Erythroblast (primary cell): ENCODE measurements at regions not wholly inside any gene's neighbourhood (a gene's known extent, or its start where the extent isn't known, plus 50 kb on each side); places are given as distances from the start of the nearest gene placed in this dataset.

Experiments used
- GATA1 ChIP-seq: IDR thresholded peaks from 2 replicates; pipeline ENCODE4 v1.6.1; 2011; ENCODE audit warnings: low read depth, mild to moderate bottlenecking, control low read depth, low read length, moderate library complexity
- POLR2A ChIP-seq: IDR thresholded peaks from 2 replicates; pipeline ENCODE4 v1.6.1; 2011; ENCODE audit warnings: mild to moderate bottlenecking, low read length

DNA sequence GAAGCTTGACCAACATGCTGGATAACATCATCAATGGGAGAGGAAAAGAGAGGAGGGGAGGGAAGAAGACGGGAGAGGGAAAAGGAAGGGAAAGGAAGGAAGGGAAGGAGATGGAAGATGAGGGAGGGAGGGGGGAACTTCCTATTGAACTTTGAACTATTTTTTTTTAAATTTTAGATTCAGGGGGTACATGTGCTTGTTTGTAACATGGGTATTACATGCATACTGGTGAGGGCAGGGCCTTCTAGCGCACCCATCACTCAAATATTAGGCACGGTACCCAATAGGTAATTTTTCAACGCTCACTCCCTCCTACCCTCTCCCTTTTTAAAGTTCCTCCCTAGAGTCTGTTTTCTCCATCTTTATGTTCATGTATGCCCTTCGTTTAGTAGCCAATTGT lies 383.2 kb upstream of the XYLT1 start:
- no peak for TF ChIP-seq POLR2A
- no peak for TF ChIP-seq GATA1
